Kidney (tissue), 13 donors: ENCODE measurements at regions not wholly inside any gene's neighbourhood (a gene's known extent, or its start where the extent isn't known, plus 50 kb on each side); places are given as distances from the start of the nearest gene placed in this dataset.

ENCODE experiments used
- DNase-seq, 5 donors: peaks; one replicate each; pipeline ENCODE4 v3.0.0-alpha.2; 2013 to 2020
- FAIRE-seq: peaks from 2 replicates; lab custom pipeline; 2012; peaks lifted over from hg19 to GRCh38; lab: Jason Lieb, UNC
- H3K27ac ChIP-seq, 2 donors: one replicate each; pipeline ENCODE4 v1.7.0; 2013; ENCODE audit warnings: low read depth in 2 of 2, low read length in 2 of 2, inconsistent platforms in 1 of 2
- H3K27me3 ChIP-seq: one replicate; pipeline ENCODE4 v1.7.1; 2013; ENCODE audit warnings: low read length, inconsistent platforms; ENCODE audit not compliant: control insufficient read depth, insufficient read depth
- H3K36me3 ChIP-seq, 3 donors: one replicate each; pipeline versions ENCODE4 v1.7.0 to v1.7.1; 2013; ENCODE audit warnings: low read length in 3 of 3, control low read depth in 1 of 3, inconsistent platforms in 1 of 3; ENCODE audit not compliant: insufficient read depth in 3 of 3, control insufficient read depth in 2 of 3
- H3K4me1 ChIP-seq, 3 donors: one replicate each; pipeline versions ENCODE4 v1.7.0 to v1.7.1; 2013; ENCODE audit warnings: low read length in 3 of 3, inconsistent platforms in 1 of 3, low read depth in 1 of 3; ENCODE audit not compliant: control insufficient read depth in 2 of 3, insufficient read depth in 2 of 3
- H3K4me3 ChIP-seq, 3 donors: one replicate each; pipeline versions ENCODE4 v1.7.0 to v1.8.1; 2013; ENCODE audit warnings: low read length in 3 of 3, control low read depth in 1 of 3, inconsistent platforms in 1 of 3
- H3K9ac ChIP-seq, 3 donors: one replicate each; pipeline versions ENCODE4 v1.7.0 to v1.7.1; 2013; ENCODE audit warnings: low read length in 3 of 3, control low read depth in 1 of 3, inconsistent platforms in 1 of 3
- H3K9me3 ChIP-seq, 3 donors: one replicate each; pipeline versions ENCODE4 v1.7.0 to v1.7.1; 2013; ENCODE audit warnings: low read length in 3 of 3, control low read depth in 1 of 3, inconsistent platforms in 1 of 3; ENCODE audit not compliant: control insufficient read depth in 2 of 3, insufficient read depth in 1 of 3
- intact Hi-C: fragments of 100-400 bp; cut with DNase I; formaldehyde crosslinking; loops from one replicate; pipeline ENCODE4 v1.11.1; 2022
- TF ChIP-seq, protein P1 (sequence below): IDR thresholded peaks from 3 replicates; pipeline ENCODE4 v1.5.1; 2012; ENCODE audit warnings: mild to moderate bottlenecking, moderate library complexity, borderline replicate concordance; ENCODE audit not compliant: insufficient read depth; ENCODE audit errors: extremely low read depth
- donor health status: control.
- donor health status: control.
- donor health status: control.
- donor health status: control.
- donor health status: control.
- donor health status: DM: yes; HTN: yes; CAD: no.
- donor health status: Normal renal cell carcinoma (clear cell type).

DNA sequence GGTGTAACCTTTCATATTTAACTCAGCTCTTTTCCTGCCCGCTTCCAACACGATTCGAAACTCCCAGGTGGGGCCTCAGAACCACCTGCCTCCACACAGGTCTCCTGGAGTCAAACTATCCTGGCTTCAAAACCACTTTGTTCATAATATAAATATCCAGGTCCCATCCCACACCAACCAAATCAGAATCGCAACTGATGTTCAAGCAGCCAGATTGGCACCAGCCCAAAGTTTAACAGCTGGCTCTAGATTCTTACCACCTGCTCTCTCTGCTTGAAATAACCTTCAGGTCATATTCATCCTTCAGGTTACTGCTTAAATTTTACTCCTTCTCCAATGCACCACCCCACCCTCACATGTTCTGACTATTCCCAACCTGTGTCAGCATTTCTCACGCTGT lies 231.4 kb upstream of the TRPM3 start:
- Histone ChIP-seq H3K36me3 (no peaks in the 10 kb centered on the region), H3K27ac (no peak overlapping the region), H3K9ac (no peak overlapping the region), H3K9me3 (no peaks in the 10 kb centered on the region), H3K4me1 (no peaks in the 10 kb centered on the region), H3K4me3 (no peak overlapping the region), H3K27me3 (no peaks in the 10 kb centered on the region)
- TF ChIP-seq, protein P1, sequence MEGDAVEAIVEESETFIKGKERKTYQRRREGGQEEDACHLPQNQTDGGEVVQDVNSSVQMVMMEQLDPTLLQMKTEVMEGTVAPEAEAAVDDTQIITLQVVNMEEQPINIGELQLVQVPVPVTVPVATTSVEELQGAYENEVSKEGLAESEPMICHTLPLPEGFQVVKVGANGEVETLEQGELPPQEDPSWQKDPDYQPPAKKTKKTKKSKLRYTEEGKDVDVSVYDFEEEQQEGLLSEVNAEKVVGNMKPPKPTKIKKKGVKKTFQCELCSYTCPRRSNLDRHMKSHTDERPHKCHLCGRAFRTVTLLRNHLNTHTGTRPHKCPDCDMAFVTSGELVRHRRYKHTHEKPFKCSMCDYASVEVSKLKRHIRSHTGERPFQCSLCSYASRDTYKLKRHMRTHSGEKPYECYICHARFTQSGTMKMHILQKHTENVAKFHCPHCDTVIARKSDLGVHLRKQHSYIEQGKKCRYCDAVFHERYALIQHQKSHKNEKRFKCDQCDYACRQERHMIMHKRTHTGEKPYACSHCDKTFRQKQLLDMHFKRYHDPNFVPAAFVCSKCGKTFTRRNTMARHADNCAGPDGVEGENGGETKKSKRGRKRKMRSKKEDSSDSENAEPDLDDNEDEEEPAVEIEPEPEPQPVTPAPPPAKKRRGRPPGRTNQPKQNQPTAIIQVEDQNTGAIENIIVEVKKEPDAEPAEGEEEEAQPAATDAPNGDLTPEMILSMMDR = no peak
- intact Hi-C loops = no loop called here
- no peak for FAIRE-seq
- DNase-seq = no peak

DNA sequence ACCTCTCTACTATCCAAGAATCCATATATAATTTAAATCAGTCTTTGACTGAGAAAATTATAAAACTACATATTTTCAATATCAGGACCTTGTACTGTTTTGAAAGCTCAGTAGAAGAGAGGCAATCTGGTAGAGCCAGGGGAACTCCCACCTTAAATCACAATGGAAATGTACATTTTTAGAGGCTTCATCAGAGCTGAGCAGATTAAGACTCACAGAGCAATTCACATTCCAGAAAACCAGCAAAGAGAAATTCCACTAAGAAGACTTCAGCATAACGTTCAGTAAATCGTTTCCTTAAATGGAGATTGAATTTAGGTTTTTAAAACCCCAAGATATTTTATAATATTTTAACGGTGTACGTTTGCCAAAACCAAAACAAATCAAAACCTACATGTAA lies 227.8 kb upstream of the TRPM3 start:
- Histone ChIP-seq H3K27ac (no peak overlapping the region), H3K27me3 (no peaks in the 10 kb centered on the region), H3K4me1 (no peaks in the 10 kb centered on the region), H3K36me3 (no peaks in the 10 kb centered on the region), H3K9me3 (no peaks in the 10 kb centered on the region), H3K4me3 (no peak overlapping the region), H3K9ac (no peak overlapping the region)
- no peak for DNase-seq
- TF ChIP-seq, protein P1 = no peak
- no peak for FAIRE-seq
- intact Hi-C loops = no loop called here

DNA sequence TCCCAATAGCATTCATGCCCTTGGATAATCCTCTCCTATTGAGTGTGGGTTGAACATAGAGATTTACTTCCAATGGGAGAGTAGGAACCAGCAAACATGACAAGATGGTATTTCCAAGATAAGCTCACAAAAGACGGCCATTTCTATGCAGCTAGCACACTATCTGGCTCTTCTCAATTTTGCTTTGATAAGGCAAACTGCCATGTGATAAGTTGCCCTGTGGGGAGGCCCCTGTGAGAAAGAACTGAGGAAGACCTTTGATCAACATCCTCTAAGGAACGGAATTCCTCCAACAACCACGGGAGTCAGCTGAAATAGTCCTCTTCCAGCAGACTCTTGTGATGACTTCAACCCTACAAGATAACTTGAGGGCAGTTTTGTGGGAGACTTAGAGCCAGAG lies 211.9 kb upstream of the TRPM3 start:
- Histone ChIP-seq H3K36me3 (no peaks in the 10 kb centered on the region), H3K4me3 (no peak overlapping the region), H3K4me1 (no peaks in the 10 kb centered on the region), H3K9me3 (no peaks in the 10 kb centered on the region), H3K27ac (no peak overlapping the region), H3K27me3 (no peaks in the 10 kb centered on the region), H3K9ac (no peak overlapping the region)
- TF ChIP-seq, protein P1 = no peak
- FAIRE-seq = no peak
- no peak for DNase-seq
- intact Hi-C loops = no loop called here

DNA sequence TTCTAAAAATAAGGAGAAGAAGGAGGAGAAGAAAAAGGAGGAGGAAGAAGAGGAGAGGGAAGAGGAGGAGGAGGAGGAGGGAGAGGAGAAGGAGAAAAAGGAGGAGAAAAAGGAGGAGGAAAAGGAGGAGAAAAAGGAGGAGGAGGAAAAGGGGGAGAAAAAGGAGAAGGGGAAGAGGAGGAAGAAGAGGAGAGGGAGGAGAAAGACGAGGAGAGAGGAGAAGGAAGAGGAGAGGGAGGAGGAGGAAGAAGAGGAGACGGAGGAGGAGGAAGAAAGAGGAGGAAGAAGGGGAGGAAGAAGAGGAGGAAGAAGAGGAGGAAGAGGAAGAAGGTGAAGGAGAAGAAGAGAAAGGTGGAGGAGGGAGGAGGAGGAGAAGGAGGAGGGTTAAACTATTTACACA lies 210.2 kb upstream of the TRPM3 start:
- H3K9ac ChIP-seq = no peak overlapping the region
- H3K27me3 ChIP-seq = no peaks in the 10 kb centered on the region
- no peak overlapping the region for H3K27ac ChIP-seq
- H3K36me3 ChIP-seq = no peaks in the 10 kb centered on the region
- H3K4me3 ChIP-seq = no peak overlapping the region
- H3K9me3 ChIP-seq = no peaks in the 10 kb centered on the region
- H3K4me1 ChIP-seq = no peaks in the 10 kb centered on the region
- DNase-seq (no peak), FAIRE-seq (no peak)
- intact Hi-C loops = no loop called here
- TF ChIP-seq, protein P1 = no peak
